Right lobe of liver (tissue), 4 donors: ENCODE measurements at regions not wholly inside any gene's neighbourhood (a gene's known extent, or its start where the extent isn't known, plus 50 kb on each side); places are given as distances from the start of the nearest gene placed in this dataset.

Experiments used
- CTCF ChIP-seq, 4 donors: fragments of 200-600 bp in 3 of 4; fragments of 450-650 bp in 1 of 4; IDR thresholded peaks; one replicate each; pipeline versions ENCODE4 v1.5.1 to v1.8.0; 2016 to 2022; ENCODE audit warnings: antibody characterized with exemption in 4 of 4, mild to moderate bottlenecking in 2 of 4
- POLR2A ChIP-seq: fragments of 450-650 bp; IDR thresholded peaks from one replicate; pipeline ENCODE4 v1.6.1; 2017; ENCODE audit warnings: antibody characterized with exemption, mild to moderate bottlenecking
- donor health status: DM: no; HTN: no; CAD: no.
- donor health status: DM: no; HTN: no; CAD: no.
- donor health status: DM: no; HTN: yes; CAD: no.

- TF ChIP-seq CTCF (IDR thresholded peaks at IDR 0.05) (no peak), POLR2A (no peak)
Observed at GRCh38 chr4:152165146-152165545, 370.7 kb downstream of the FBXW7 start.
